PC-9 (cell line): ENCODE measurements at regions not wholly inside any gene's neighbourhood (a gene's known extent, or its start where the extent isn't known, plus 50 kb on each side); places are given as distances from the start of the nearest gene placed in this dataset.

Experiments used
- EZH2 ChIP-seq: fragments of 200-600 bp; sonication (generic); IDR thresholded peaks from 2 replicates; pipeline ENCODE4 v1.8.0; 2017; ENCODE audit warnings: antibody characterized with exemption, low read depth
- TF ChIP-seq, protein P1 (sequence below): fragments of 200-600 bp; sonication (generic); conservative IDR thresholded peaks from 2 replicates; pipeline ENCODE4 v1.6.1; 2017; ENCODE audit warnings: mixed run types, antibody characterized with exemption, mild to moderate bottlenecking, moderate library complexity

GRCh38 chr14:80087411-80087810, 123.9 kb downstream of the DIO2 start:
- TF ChIP-seq, protein P1, sequence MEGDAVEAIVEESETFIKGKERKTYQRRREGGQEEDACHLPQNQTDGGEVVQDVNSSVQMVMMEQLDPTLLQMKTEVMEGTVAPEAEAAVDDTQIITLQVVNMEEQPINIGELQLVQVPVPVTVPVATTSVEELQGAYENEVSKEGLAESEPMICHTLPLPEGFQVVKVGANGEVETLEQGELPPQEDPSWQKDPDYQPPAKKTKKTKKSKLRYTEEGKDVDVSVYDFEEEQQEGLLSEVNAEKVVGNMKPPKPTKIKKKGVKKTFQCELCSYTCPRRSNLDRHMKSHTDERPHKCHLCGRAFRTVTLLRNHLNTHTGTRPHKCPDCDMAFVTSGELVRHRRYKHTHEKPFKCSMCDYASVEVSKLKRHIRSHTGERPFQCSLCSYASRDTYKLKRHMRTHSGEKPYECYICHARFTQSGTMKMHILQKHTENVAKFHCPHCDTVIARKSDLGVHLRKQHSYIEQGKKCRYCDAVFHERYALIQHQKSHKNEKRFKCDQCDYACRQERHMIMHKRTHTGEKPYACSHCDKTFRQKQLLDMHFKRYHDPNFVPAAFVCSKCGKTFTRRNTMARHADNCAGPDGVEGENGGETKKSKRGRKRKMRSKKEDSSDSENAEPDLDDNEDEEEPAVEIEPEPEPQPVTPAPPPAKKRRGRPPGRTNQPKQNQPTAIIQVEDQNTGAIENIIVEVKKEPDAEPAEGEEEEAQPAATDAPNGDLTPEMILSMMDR: no peak
- TF ChIP-seq EZH2: no peak
